ENCODE measurements at regions not wholly inside any gene's neighbourhood (a gene's known extent, or its start where the extent isn't known, plus 50 kb on each side); places are given as distances from the start of the nearest gene placed in this dataset.
"Not testable (repeated sequence)": the region's sequence is repeated elsewhere in the genome, so short reads cannot be mapped to it uniquely, and the experiment has no call there.

DNA sequence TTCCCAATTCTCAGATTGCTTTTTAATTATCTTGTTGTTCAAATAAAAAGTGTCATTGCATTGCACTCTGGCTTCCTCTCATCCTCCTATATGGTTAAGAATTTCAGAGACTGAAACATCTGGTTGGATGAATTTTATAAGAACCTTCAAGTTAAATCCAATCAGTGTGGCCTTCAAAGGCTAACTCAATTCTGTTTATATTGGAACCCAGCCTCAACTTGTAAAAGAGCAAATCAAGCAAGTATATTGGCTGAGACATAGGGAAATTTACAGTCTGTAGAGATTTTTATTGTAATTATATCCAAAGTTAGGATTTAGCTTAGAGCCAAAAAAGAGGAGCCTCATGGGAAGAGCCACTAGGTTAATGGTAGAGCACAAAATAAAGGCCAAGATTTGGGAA is 159.9 kb upstream of the FER start:
- DNase-seq (ENCODE audit: low read depth in 2 of 2) = no peak

DNA sequence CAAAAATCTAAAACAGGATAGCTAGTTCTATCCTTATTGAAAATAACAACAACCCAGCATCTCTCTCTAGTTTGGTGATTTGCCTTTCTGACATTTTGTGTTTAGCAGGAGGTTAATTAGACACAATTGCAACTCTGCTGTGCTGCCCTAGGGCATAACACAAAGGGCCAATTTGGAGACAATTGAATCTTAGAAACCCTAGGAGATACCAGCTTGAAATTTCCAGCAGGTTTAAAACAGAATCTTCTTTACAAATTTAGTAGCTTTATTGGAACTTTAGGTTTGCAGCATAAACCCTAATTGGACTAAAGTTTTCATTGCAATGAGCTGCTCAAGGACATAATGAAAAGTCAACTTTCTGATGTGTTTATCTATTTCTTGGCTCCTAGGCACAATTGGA is 166.7 kb upstream of the FER start:
- DNase-seq (ENCODE audit: low read depth in 2 of 2) = no peak

- no peak for DNase-seq (ENCODE audit: low read depth in 2 of 2)
Measured at GRCh38 chr5:108579236-108579635, 168.5 kb upstream of the FER start.

- no peak for DNase-seq (ENCODE audit: low read depth in 2 of 2)
Measured at GRCh38 chr5:108578791-108579190, 168.9 kb upstream of the FER start.

- no peak for DNase-seq (ENCODE audit: low read depth in 2 of 2)
Measured at GRCh38 chr5:108567429-108567828, 180.3 kb upstream of the FER start.

- DNase-seq (ENCODE audit: low read depth in 2 of 2) = no peak
Measured at GRCh38 chr5:108564441-108564840, 182.5 kb upstream of the FBXL17 start.

- no peak for DNase-seq (ENCODE audit: low read depth in 2 of 2)
Measured at GRCh38 chr5:108562205-108562454, 180.2 kb upstream of the FBXL17 start.

DNA sequence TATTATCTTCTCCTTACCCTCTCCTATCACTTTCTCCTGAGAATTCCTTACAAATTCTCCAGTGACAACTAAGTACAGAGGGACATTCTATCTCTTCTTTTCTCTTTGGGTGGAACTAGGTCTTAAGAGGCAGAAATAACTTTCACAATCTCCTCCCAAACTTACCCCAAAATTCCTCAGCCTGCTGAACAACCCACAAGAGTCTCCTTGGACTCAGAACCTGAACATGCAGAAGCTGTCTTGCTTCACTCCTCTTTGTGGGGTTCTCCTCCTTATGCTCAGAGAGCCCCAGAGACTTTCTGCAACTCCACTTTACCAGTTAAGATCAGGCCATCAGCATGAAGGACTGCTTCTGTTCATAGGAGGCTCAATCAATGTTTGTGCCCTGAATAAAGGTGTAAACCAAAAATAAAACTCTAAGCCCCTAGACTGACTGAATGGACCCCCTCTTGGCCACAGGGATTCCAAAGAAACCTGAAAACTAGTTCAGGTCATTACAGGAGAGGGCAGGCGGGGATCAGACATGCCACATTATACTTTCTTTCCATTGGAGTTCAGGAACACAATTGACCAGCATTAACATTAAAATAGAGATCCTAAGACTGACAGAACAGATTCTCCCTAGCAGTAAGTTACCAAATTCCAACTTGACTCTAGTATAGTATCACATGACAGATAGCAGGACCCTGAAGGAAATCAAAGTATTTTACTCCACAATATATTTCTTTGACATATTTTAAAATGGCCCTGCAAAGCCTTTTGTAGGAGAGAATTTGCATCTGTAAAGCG is 179.7 kb upstream of the FBXL17 start:
- DNase-seq (ENCODE audit: low read depth in 2 of 2) = no peak

DNA sequence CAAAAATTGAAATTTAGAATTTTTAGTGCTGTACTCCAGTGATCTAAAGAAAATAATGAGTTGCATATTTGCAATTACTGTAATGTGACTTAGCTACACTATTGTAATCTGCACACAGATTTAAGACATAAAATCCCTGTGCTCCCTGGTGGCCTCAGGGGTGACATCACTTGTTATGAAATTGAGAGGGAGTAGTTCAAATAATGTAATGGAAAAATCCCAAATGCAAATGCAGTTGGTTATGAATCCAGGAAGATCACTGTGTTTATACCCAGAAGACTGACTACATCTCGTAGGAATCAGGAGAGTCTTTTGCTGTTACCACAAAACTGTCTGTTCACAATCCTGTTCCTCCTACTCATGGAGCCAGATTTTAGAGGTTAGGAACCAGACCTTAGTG is 178.7 kb upstream of the FBXL17 start:
- DNase-seq (ENCODE audit: low read depth in 2 of 2) = no peak

DNA sequence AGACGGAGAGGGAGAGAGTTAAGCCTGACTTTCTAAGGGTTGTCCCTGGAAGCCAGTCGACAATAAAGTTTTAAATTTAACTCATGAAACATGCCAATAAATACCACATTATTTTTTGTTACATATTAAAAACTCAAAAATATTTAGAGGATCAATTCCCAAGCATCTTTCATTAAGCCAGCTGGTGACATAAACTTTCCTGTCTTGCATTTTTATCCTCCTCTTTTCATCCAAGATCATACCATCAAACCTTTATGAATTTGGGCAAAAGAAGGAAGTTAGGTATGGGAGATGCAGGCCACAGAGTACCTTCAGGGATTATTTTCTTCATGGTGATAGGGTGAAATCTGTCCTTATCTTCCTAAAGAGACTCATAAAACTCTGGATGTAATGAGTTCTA is 178.3 kb upstream of the FBXL17 start:
- DNase-seq (ENCODE audit: low read depth in 2 of 2) = no peak

DNA sequence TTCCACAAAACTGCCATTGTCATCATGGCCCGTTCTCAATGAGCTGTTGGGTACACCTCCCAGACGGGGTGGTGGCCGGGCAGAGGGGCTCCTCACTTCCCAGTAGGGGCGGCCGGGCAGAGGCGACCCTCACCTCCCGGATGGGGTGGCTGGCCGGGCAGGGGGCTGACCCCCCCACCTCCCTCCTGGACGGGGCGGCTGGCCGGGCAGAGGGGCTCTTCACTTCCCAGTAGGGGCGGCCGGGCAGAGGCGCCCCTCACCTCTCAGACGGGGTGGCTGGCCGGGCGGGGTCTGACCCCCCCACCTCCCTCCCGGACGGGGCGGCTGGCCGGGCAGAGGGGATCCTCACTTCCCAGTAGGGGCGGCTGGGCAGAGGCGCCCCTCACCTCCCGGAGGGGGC is 176.9 kb upstream of the FBXL17 start:
- not testable (repeated sequence) for DNase-seq (ENCODE audit: low read depth in 2 of 2)

- DNase-seq (ENCODE audit: low read depth in 2 of 2) = not testable (repeated sequence)
Measured at GRCh38 chr5:108558142-108558541, 176.2 kb upstream of the FBXL17 start.

DNA sequence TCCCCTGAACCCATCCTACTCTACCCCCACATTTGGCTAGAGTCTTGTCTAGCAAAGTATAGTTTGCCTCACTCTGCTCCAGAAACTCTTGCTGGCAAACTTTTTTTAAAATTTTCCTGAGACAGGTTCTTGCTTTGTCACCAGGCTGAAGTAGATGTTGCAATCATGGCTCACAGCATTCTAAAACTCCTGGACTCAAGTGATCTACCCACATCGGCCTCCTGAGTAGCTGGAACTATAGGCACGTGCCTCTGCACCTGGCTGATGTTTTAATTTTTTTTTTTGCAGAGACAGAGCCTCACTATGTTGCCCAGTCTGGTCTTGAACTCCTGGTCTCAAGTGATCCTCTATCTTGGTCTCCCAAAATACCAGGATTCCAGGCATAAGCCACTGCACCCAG is 175.8 kb upstream of the FBXL17 start:
- DNase-seq (ENCODE audit: low read depth in 2 of 2) = no peak

DNA sequence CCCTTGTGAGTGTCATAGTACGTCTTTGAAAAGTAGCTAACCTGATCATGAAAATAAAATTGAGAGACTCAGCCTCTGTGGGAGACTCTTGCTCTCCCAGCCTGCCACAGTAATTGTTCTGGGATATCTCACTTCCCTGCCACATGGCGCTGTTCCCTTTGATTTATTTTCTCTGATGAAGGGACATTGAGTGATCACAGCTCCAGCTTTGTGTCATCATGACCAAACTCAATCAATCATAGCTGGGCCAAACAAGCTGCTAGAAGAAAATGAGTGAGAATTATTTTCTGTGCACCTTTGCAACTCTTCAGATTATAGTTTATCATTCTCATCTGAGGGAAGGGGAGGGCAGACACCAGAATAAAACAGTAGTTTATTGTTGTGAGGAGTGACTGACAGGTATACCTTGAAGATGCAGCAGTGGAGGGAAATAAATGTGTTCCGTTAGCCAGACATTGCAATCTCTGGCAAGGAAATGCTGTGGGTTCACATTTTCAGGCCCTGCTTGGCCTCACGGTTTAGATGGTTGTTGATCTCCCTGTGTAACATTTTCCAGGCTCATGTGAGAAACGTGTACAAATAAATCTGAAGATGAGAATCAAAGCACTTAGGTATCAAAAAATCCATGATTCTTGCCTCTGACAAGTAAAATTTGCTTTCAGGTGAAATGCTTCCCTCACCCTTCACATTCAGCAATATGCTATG is 174.7 kb upstream of the FBXL17 start:
- no peak for DNase-seq (ENCODE audit: low read depth in 2 of 2)

DNA sequence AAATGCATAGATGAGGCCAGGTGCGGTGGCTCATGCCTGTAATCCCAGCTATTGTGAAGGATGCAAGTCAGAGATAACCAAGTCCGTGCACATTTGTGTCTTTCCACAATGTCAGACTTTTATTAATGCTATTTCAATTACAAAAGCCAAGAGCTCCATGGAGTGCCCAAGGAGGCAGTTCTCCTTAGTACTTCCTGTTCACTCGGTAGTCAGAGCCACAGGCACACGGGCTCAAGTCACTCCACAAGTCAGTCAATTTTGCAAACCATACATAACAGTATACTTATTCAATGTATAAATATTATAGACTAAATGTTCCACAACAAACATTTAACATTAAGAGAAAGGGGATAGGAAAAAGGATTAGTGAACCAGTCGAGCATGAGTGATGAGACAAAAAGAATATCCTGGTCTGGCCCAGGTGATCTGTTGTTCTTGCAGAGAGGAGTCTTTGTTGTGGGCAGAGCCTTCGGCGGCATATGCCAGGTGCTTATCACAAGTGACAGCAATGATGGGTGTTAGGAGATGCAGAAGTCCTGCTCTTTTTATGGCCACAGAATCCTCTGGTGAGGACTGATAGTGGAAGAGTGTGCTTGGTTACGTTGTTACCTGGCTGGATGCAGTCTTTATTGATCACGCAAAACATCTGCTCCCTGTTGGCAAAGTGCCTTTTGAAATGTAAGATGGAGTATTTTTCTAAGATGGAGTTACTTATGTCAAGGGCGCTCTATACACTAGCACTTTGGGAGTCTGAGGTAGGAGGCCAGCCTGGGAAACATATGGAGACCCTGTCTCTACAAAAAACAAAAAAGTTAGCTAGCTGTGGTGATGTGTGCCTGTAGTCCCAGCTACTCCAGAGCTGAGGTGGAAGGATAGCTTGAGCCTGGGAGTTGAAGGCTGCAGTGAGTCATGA is 167.0 kb upstream of the FBXL17 start:
- DNase-seq (ENCODE audit: low read depth in 2 of 2) = no peak

DNA sequence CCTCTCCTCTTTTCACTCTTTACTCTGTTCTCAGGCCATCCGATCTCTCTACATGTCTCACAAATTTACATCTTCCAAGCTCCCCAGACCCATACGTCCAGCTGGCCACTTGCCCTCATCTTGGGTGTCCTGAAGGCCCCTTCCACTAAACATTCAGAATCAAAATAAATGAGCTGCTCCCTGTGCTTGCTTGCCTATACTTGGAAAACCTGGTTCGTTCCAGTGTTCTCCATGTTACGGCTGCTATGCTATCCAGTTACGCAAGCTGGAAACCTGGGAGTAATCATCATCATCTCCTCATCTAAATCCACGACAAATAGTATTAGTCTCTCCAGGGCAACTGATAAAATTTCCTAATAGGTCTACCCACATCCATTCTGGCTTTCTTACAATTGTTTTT is 165.0 kb upstream of the FBXL17 start:
- DNase-seq (ENCODE audit: low read depth in 2 of 2) = no peak

GRCh38 chr5:108545301-108545700 is 163.4 kb upstream of the FBXL17 start:
- DNase-seq (ENCODE audit: low read depth in 2 of 2) = no peak

GRCh38 chr5:108543486-108543885 is 161.6 kb upstream of the FBXL17 start:
- no peak for DNase-seq (ENCODE audit: low read depth in 2 of 2)

GRCh38 chr5:108541836-108542235 is 159.9 kb upstream of the FBXL17 start:
- DNase-seq (ENCODE audit: low read depth in 2 of 2) = no peak

DNA sequence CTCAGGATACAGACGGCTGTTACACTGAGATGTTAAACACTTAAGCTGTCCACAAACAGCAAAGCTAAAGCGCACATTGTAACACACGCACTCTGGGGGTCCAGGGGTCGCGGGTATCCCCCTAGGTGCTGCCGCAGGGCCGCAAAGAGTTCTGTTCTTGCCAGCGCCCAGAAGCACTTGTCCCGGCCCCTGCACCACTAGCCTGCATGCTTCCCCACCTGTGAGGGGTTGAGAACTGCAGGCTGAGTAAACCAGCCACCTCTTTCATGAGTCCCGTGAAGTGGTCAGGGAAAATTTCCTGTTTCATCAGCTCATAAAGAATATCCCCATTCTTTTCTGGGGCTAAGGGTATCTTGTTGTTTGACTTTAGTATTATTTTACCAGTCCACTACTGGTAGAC is 154.4 kb upstream of the FBXL17 start:
- no peak for DNase-seq (ENCODE audit: low read depth in 2 of 2)

DNA sequence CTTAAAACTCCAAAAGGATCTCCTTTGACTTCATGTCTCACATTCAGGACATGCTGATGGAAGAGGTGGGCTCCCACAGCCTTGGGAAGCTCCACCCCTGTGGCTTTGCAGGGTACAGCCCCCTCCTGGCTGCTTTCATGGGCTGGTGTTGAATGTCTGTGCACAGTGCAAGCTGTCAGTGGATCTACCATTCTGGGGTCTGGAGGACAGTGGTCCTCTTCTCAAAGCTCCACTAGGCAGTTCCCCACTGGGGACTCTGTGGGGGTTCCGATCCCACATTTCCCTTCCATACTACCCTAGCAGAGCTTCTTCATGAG is 150.2 kb upstream of the FBXL17 start:
- DNase-seq (ENCODE audit: low read depth in 2 of 2) = not testable (repeated sequence)

DNA sequence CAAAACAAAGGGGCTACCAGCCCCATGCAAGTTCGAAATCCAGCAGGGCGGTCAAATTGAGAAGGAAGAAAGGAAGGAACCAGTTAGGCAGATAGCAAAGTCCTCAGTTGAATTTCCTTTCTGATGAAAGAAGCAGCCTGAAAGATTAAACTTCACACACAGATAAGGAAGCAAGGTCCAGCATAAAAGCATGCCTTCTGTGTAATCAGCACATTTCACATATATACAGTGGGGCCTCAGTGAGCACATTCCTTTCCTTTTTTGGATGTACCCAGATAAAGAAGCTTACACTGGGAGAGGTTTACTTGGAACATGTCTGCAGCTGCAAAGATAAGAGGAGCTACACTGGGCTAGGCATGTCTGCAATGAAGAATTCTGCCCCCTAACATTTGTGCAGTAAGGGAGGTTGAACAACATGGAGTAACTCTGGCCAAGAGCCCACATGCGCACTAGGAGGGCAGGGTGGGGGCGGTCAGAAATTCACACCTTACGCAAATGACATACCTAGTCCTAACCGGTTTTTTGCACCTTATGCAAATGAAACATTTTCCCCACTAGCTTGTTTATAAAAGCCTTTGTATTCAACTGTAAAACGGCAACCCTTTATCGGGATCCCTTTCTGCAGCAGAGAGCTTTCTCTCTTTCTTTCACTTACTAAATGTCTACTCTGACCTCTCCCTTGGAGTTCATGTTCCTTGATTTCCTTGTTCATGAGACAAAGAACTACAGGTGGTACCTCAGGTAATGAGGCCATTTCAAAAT is 149.7 kb upstream of the FBXL17 start:
- no peak for DNase-seq (ENCODE audit: low read depth in 2 of 2)
